GM21576 (cell line): ENCODE measurements at regions not wholly inside any gene's neighbourhood (a gene's known extent, or its start where the extent isn't known, plus 50 kb on each side); places are given as distances from the start of the nearest gene placed in this dataset.
"Not testable (repeated sequence)": the region's sequence is repeated elsewhere in the genome, so short reads cannot be mapped to it uniquely, and the experiment has no call there.

Experiments used
- ATAC-seq: cut with Tn5 transposase; IDR thresholded peaks from one replicate; pipeline ENCODE4 v1.9.1; 2021; ENCODE audit warnings: mild to moderate bottlenecking, moderate library complexity; ENCODE audit not compliant: unreplicated experiment

DNA sequence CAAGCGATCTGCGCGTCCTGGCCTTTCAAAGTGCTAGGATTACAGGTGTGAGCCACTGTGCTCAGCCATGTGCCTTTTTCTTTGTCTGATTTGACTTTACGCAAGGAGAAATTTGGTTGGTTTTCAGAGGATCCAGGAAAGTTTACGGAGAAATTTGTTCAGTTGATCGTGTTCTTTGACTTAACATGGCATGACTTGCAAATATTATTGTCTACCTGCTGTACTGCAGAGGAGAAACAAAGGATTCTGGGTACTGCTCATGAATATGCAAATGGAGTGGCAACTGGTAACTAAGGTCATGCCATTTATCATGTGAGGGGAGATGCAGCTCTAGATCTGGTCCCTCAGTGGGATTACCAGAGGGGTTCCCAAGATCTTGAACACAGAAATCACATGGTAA, 68.8 kb upstream of the CHD6 start:
- ATAC-seq: no peak

- not testable (repeated sequence) for ATAC-seq
Measured at GRCh38 chr20:41685145-41685544, 67.0 kb upstream of the CHD6 start.

DNA sequence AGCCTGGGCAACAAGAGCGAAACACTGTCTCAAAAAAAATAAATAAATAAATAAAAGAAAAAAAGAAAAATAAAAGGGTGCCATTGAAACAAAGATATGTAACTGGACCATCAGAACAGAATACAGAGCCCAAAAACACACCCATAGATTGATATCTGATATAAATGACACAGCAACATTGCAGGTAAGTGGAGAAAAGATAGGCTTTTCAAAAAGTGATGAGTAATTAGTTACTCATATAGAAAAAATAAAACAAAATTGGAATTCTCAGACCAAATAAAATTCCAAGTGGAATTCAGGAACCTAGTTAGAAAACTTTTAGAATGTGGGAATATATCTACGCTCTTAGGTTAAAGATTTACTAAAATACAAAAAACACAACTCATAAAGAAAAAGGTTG, 60.6 kb upstream of the CHD6 start:
- ATAC-seq: no peak

- ATAC-seq: no peak
Measured at GRCh38 chr20:41672282-41672681, 54.1 kb upstream of the CHD6 start.

GRCh38 chr20:41671143-41671542, 53.0 kb upstream of the CHD6 start:
- ATAC-seq: no peak

- ATAC-seq: no peak
Measured at GRCh38 chr20:41670631-41671030, 52.5 kb upstream of the CHD6 start.

DNA sequence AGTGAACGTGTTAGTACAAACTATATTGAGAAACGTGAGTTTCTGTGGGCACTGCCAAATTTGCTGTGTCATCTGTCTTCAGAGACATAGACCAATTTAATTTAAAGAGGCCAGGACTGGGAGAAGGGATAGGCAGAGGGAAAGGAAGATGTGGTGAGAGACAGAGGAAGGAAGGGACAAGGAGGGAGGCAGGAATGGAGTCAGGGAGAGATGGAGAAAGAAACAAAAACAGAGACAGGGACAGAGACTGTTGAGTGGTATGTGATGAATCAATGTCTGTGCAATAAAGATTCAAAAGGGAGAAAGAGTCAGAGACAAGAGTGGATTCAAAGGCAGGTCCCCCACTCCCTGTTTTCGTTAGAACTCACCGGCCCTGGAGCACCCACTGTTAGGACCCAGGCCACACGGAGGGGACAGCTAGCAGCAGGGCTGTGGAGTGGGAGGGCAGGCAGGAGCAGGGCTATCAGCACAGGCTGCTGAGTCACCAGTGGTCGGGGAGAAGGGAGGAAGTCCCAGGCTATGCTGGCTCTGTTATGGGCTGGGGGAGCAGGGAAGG, 51.6 kb upstream of the CHD6 start:
- no peak for ATAC-seq

- ATAC-seq: no peak
Measured at GRCh38 chr20:41668057-41668749, 50.0 kb upstream of the CHD6 start.
